Mesendoderm (in vitro differentiated cells): ENCODE measurements at regions not wholly inside any gene's neighbourhood (a gene's known extent, or its start where the extent isn't known, plus 50 kb on each side); places are given as distances from the start of the nearest gene placed in this dataset.

Experiments used
- DNase-seq: peaks from one replicate; pipeline ENCODE4 v3.0.0; 2013
- H2AK5ac ChIP-seq: 2 replicates; pipeline ENCODE4 v1.6.1; 2013; ENCODE audit warnings: low read length, inconsistent platforms
- H2BK120ac ChIP-seq: 2 replicates; pipeline ENCODE4 v1.6.1; 2013; ENCODE audit warnings: low read depth, mild to moderate bottlenecking, low read length, moderate library complexity, mixed read lengths
- H2BK15ac ChIP-seq: replicated peaks from 2 replicates; pipeline ENCODE4 v1.6.1; 2013; ENCODE audit warnings: low read depth, mild to moderate bottlenecking, moderate library complexity
- H2BK5ac ChIP-seq: 2 replicates; pipeline ENCODE4 v1.6.1; 2013; ENCODE audit warnings: low read length, inconsistent platforms
- H3K18ac ChIP-seq: 2 replicates; pipeline ENCODE4 v1.6.1; 2013; ENCODE audit warnings: mild to moderate bottlenecking, low read length, mixed read lengths
- H3K23ac ChIP-seq: one replicate; pipeline ENCODE4 v1.6.1; 2013; ENCODE audit warnings: low read length
- H3K27ac ChIP-seq: 2 replicates; pipeline ENCODE4 v1.5.1; 2013; ENCODE audit warnings: low read depth, mild to moderate bottlenecking, inconsistent platforms, low read length, moderate library complexity
- H3K27me3 ChIP-seq: 2 replicates; pipeline ENCODE4 v1.6.1; 2013; ENCODE audit warnings: low read length, control low read depth, mild to moderate bottlenecking, inconsistent platforms; ENCODE audit not compliant: insufficient read depth, poor library complexity
- H3K36me3 ChIP-seq: 2 replicates; pipeline ENCODE4 v1.6.1; 2013; ENCODE audit warnings: low read length, inconsistent platforms; ENCODE audit not compliant: control insufficient read depth, insufficient read depth
- H3K4ac ChIP-seq: one replicate; pipeline ENCODE4 v1.6.1; 2013; ENCODE audit warnings: low read depth, mild to moderate bottlenecking, low read length, moderate library complexity
- H3K4me1 ChIP-seq: 2 replicates; pipeline ENCODE4 v1.6.1; 2013; ENCODE audit warnings: low read depth, low read length, inconsistent platforms; ENCODE audit not compliant: control insufficient read depth
- H3K4me2 ChIP-seq: 2 replicates; pipeline ENCODE4 v1.6.1; 2013; ENCODE audit warnings: low read length
- H3K4me3 ChIP-seq: 2 replicates; pipeline ENCODE4 v1.5.1; 2013; ENCODE audit warnings: mild to moderate bottlenecking, low read length
- H3K56ac ChIP-seq: one replicate; pipeline ENCODE4 v1.6.1; 2013; ENCODE audit warnings: low read length
- H3K79me1 ChIP-seq: 2 replicates; pipeline ENCODE4 v1.6.1; 2013; ENCODE audit warnings: low read length, inconsistent platforms
- H3K79me2 ChIP-seq: 2 replicates; pipeline ENCODE4 v1.6.1; 2013; ENCODE audit warnings: mild to moderate bottlenecking, low read length; ENCODE audit not compliant: control insufficient read depth, insufficient read depth
- H3K9ac ChIP-seq: 2 replicates; pipeline ENCODE4 v1.6.1; 2013; ENCODE audit warnings: low read length, inconsistent platforms
- H4K5ac ChIP-seq: one replicate; pipeline ENCODE4 v1.6.1; 2013; ENCODE audit warnings: low read length
- H4K8ac ChIP-seq: one replicate; pipeline ENCODE4 v1.6.1; 2013; ENCODE audit warnings: low read depth, mild to moderate bottlenecking, control low read depth, low read length, moderate library complexity
- WGBS: extraction: QIAGEN DNeasy Blood & Tissue Kit; methylation state at CpG from one replicate; pipeline ENCODE4 v1.1.7; 2013; ENCODE audit warnings: low lambda C conversion rate, missing lambda C conversion rate; ENCODE audit not compliant: insufficient coverage; ENCODE audit errors: extremely low coverage; 5-methylcytosine and 5-hydroxymethylcytosine counted together

GRCh38 chr5:94082405-94082804 is 341.0 kb upstream of the POU5F2 start:
- no peak overlapping the region for H3K18ac ChIP-seq
- H2BK15ac ChIP-seq: no peak overlapping the region
- no peak overlapping the region for H3K27ac ChIP-seq
- H3K36me3 ChIP-seq: no peaks in the 10 kb centered on the region
- no peak overlapping the region for H3K4me2 ChIP-seq
- H3K9ac ChIP-seq: no peak overlapping the region
- no peak overlapping the region for H3K56ac ChIP-seq
- H3K27me3 ChIP-seq: no peaks in the 10 kb centered on the region
- H2AK5ac ChIP-seq: no peak overlapping the region
- no peaks in the 10 kb centered on the region for H3K79me2 ChIP-seq
- no peak overlapping the region for H4K5ac ChIP-seq
- H3K79me1 ChIP-seq: no peaks in the 10 kb centered on the region
- DNase-seq: no peak
- H3K4me1 ChIP-seq: no peaks in the 10 kb centered on the region
- no peak overlapping the region for H3K4ac ChIP-seq
- no peak overlapping the region for H4K8ac ChIP-seq
- H3K4me3 ChIP-seq: no peak overlapping the region
- H2BK120ac ChIP-seq: no peak overlapping the region
- H2BK5ac ChIP-seq: no peak overlapping the region
- H3K23ac ChIP-seq: no peak overlapping the region

GRCh38 chr5:94081088-94081487 is 339.7 kb upstream of the POU5F2 start:
- H3K4me2 ChIP-seq: no peak overlapping the region
- H3K4ac ChIP-seq: no peak overlapping the region
- H3K23ac ChIP-seq: no peak overlapping the region
- H2BK5ac ChIP-seq: no peak overlapping the region
- H3K4me1 ChIP-seq: no peaks in the 10 kb centered on the region
- H2AK5ac ChIP-seq: no peak overlapping the region
- WGBS: no CpG with 5 or more reads among the region's 1 CpG
- no peaks in the 10 kb centered on the region for H3K36me3 ChIP-seq
- no peak overlapping the region for H4K5ac ChIP-seq
- H3K9ac ChIP-seq: no peak overlapping the region
- no peaks in the 10 kb centered on the region for H3K79me2 ChIP-seq
- no peak overlapping the region for H2BK15ac ChIP-seq
- no peak overlapping the region for H3K18ac ChIP-seq
- no peak overlapping the region for H4K8ac ChIP-seq
- H3K27ac ChIP-seq: no peak overlapping the region
- no peaks in the 10 kb centered on the region for H3K79me1 ChIP-seq
- H3K27me3 ChIP-seq: no peaks in the 10 kb centered on the region
- H2BK120ac ChIP-seq: no peak overlapping the region
- no peak overlapping the region for H3K56ac ChIP-seq
- no peak overlapping the region for H3K4me3 ChIP-seq
- DNase-seq: no peak

- Histone ChIP-seq H3K4me3 (no peak overlapping the region), H2BK120ac (no peak overlapping the region), H3K56ac (no peak overlapping the region), H4K5ac (no peak overlapping the region), H3K4me1 (no peaks in the 10 kb centered on the region), H2BK15ac (no peak overlapping the region), H3K4me2 (no peak overlapping the region), H3K18ac (no peak overlapping the region), H2AK5ac (no peak overlapping the region), H3K79me2 (no peaks in the 10 kb centered on the region), H3K27ac (no peak overlapping the region), H3K79me1 (no peaks in the 10 kb centered on the region), H3K36me3 (no peaks in the 10 kb centered on the region), H2BK5ac (no peak overlapping the region), H3K4ac (no peak overlapping the region), H3K23ac (no peak overlapping the region), H4K8ac (no peak overlapping the region), H3K27me3 (no peaks in the 10 kb centered on the region), H3K9ac (no peak overlapping the region)
- no CpG with 5 or more reads among the region's 3 CpGs for WGBS
- no peak for DNase-seq
These were observed 339.0 kb upstream of the POU5F2 start for GRCh38 chr5:94080390-94080789.

GRCh38 chr5:94072116-94072515 is 330.7 kb upstream of the POU5F2 start:
- no peak overlapping the region for H2BK5ac ChIP-seq
- no peaks in the 10 kb centered on the region for H3K4me1 ChIP-seq
- H3K9ac ChIP-seq: no peak overlapping the region
- no CpG with 5 or more reads among the region's 3 CpGs for WGBS
- H2BK15ac ChIP-seq: no peak overlapping the region
- H4K5ac ChIP-seq: no peak overlapping the region
- H3K56ac ChIP-seq: no peak overlapping the region
- no peak overlapping the region for H3K4ac ChIP-seq
- no peak for DNase-seq
- H3K79me2 ChIP-seq: no peaks in the 10 kb centered on the region
- no peak overlapping the region for H2BK120ac ChIP-seq
- no peak overlapping the region for H3K27ac ChIP-seq
- H3K36me3 ChIP-seq: no peaks in the 10 kb centered on the region
- H3K4me2 ChIP-seq: no peak overlapping the region
- no peak overlapping the region for H3K4me3 ChIP-seq
- H2AK5ac ChIP-seq: no peak overlapping the region
- no peak overlapping the region for H3K18ac ChIP-seq
- no peak overlapping the region for H4K8ac ChIP-seq
- H3K23ac ChIP-seq: no peak overlapping the region
- no peaks in the 10 kb centered on the region for H3K27me3 ChIP-seq
- no peaks in the 10 kb centered on the region for H3K79me1 ChIP-seq

- Histone ChIP-seq H2AK5ac (no peak overlapping the region), H3K9ac (no peak overlapping the region), H3K79me1 (peaks cover 7% of the 10 kb centered on the region), H3K4me2 (no peak overlapping the region), H2BK15ac (no peak overlapping the region), H3K18ac (no peak overlapping the region), H3K4ac (no peak overlapping the region), H3K56ac (no peak overlapping the region), H3K36me3 (no peaks in the 10 kb centered on the region), H4K8ac (no peak overlapping the region), H3K79me2 (peaks cover 2% of the 10 kb centered on the region), H3K4me3 (no peak overlapping the region), H2BK5ac (no peak overlapping the region), H4K5ac (no peak overlapping the region), H2BK120ac (no peak overlapping the region), H3K4me1 (peaks cover 6% of the 10 kb centered on the region), H3K23ac (no peak overlapping the region), H3K27me3 (no peaks in the 10 kb centered on the region), H3K27ac (no peak overlapping the region)
- WGBS: no CpG with 5 or more reads among the region's 2 CpGs
- no peak for DNase-seq
These were observed 325.2 kb upstream of the POU5F2 start for GRCh38 chr5:94066437-94067207.

- Histone ChIP-seq H3K4me1 (peaks cover 6% of the 10 kb centered on the region), H2AK5ac (no peak overlapping the region), H3K27ac (no peak overlapping the region), H3K56ac (no peak overlapping the region), H3K79me2 (peaks cover 2% of the 10 kb centered on the region), H3K36me3 (no peaks in the 10 kb centered on the region), H2BK5ac (no peak overlapping the region), H3K9ac (no peak overlapping the region), H3K4me2 (no peak overlapping the region), H3K79me1 (peaks cover 7% of the 10 kb centered on the region), H2BK15ac (no peak overlapping the region), H3K18ac (no peak overlapping the region), H3K4me3 (no peak overlapping the region), H3K27me3 (no peaks in the 10 kb centered on the region), H3K4ac (no peak overlapping the region), H4K5ac (no peak overlapping the region), H2BK120ac (no peak overlapping the region), H3K23ac (no peak overlapping the region), H4K8ac (no peak overlapping the region)
- no peak for DNase-seq
These were observed 322.6 kb upstream of the POU5F2 start for GRCh38 chr5:94064025-94064424.
